ENCODE measurements at regions not wholly inside any gene's neighbourhood (a gene's known extent, or its start where the extent isn't known, plus 50 kb on each side); places are given as distances from the start of the nearest gene placed in this dataset.

DNA sequence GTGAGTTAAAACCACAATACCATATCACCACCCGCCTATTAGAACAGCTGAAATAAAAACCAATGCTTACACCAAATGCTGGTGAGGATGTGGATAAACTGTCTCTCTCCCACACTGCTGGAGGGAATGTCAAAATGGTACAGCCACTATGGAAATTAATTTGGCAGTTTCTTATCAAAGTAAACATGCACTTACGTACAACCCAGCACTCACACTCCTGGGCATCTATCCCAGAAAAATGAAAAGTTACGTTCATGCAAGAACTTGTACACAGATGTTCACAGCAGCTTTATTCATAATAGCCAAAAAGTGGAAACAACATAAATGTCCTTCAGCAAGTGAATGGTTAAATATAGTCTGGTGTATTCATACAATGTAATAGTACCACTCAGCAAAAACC lies 173.2 kb upstream of the MYOCD start:
- no peak overlapping the region for H3K4me3 Mint-ChIP-seq
- peaks cover 22% of the 10 kb centered on the region for H3K4me1 Mint-ChIP-seq
- no peak for TF ChIP-seq GABPB1 (CRISPR knock-in tag; IDR thresholded peaks at IDR 0.05)
- ATAC-seq (no peak), DNase-seq (ENCODE audit: low spot score) (no peak)
- no peaks in the 10 kb centered on the region for H3K9me3 Mint-ChIP-seq
- H3K27me3 Mint-ChIP-seq (ENCODE audit: low read depth) = no peaks in the 10 kb centered on the region; the same call in 1 of the 2 replicates
- H3K36me3 Mint-ChIP-seq = no peaks in the 10 kb centered on the region
- H3K27ac Mint-ChIP-seq = no peak overlapping the region
- POLR2A ChIA-PET = no interaction called here
- CTCF ChIA-PET = no interaction called here

DNA sequence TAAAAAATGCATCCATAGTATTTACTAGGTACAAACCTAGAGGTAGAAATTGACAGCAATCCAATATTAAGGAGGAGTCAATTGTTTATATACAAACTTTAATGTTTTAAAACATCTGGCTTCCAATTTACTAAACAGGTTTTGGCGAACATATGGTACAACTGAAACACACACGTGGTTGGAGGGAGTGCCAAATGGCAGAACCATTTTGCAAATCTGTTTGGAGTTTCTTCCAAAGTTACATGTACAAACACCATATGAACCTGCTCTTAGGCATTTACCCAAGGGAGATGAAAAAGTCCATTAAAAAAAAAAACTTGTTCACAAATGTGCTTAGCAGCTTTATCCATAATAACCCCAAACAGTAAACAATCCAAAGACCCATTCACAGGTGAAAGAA lies 159.8 kb upstream of the MYOCD start:
- no peaks in the 10 kb centered on the region for H3K27me3 Mint-ChIP-seq (ENCODE audit: low read depth)
- ChIA-PET POLR2A (no interaction called here), CTCF (no interaction called here)
- no peaks in the 10 kb centered on the region for H3K9me3 Mint-ChIP-seq
- H3K4me3 Mint-ChIP-seq = no peak overlapping the region
- no peaks in the 10 kb centered on the region for H3K36me3 Mint-ChIP-seq
- H3K4me1 Mint-ChIP-seq = no peaks in the 10 kb centered on the region
- TF ChIP-seq RORB (CRISPR knock-in tag; IDR thresholded peaks at IDR 0.05) (no peak), SMAD4 (CRISPR knock-in tag; IDR thresholded peaks at IDR 0.05) (no peak), TEAD4 (CRISPR knock-in tag; IDR thresholded peaks at IDR 0.05) (no peak), TP53 (CRISPR knock-in tag; IDR thresholded peaks at IDR 0.05) (no peak), CREM (CRISPR knock-in tag; IDR thresholded peaks at IDR 0.05) (no peak), GRHL2 (CRISPR knock-in tag; IDR thresholded peaks at IDR 0.05; ENCODE audit: insufficient replicate concordance, severe bottlenecking) (no peak), ZNF138 (CRISPR knock-in tag; conservative IDR thresholded peaks at IDR 0.05) (no peak), SMAD3 (CRISPR knock-in tag; IDR thresholded peaks at IDR 0.05; ENCODE audit: borderline replicate concordance) (no peak), MXD4 (CRISPR knock-in tag; IDR thresholded peaks at IDR 0.05; ENCODE audit: borderline replicate concordance) (no peak), NFATC4 (CRISPR knock-in tag; IDR thresholded peaks at IDR 0.05) (no peak), ZBTB21 (CRISPR knock-in tag; IDR thresholded peaks at IDR 0.05; ENCODE audit: borderline replicate concordance) (no peak), HMGA2 (CRISPR knock-in tag; IDR thresholded peaks at IDR 0.05) (no peak), ESRRA (CRISPR knock-in tag; IDR thresholded peaks at IDR 0.05; ENCODE audit: borderline replicate concordance) (no peak), NR2C2 (CRISPR knock-in tag; IDR thresholded peaks at IDR 0.05) (no peak), ZNF423 (CRISPR knock-in tag; IDR thresholded peaks at IDR 0.05) (no peak)
- TF ChIP-seq, protein P1, sequence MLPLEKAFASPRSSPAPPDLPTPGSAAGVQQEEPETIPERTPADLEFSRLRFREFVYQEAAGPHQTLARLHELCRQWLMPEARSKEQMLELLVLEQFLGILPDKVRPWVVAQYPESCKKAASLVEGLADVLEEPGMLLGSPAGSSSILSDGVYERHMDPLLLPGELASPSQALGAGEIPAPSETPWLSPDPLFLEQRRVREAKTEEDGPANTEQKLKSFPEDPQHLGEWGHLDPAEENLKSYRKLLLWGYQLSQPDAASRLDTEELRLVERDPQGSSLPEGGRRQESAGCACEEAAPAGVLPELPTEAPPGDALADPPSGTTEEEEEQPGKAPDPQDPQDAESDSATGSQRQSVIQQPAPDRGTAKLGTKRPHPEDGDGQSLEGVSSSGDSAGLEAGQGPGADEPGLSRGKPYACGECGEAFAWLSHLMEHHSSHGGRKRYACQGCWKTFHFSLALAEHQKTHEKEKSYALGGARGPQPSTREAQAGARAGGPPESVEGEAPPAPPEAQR (CRISPR knock-in tag; IDR thresholded peaks at IDR 0.05) = no peak
- TF ChIP-seq, protein P2, sequence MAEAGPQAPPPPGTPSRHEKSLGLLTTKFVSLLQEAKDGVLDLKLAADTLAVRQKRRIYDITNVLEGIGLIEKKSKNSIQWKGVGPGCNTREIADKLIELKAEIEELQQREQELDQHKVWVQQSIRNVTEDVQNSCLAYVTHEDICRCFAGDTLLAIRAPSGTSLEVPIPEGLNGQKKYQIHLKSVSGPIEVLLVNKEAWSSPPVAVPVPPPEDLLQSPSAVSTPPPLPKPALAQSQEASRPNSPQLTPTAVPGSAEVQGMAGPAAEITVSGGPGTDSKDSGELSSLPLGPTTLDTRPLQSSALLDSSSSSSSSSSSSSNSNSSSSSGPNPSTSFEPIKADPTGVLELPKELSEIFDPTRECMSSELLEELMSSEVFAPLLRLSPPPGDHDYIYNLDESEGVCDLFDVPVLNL (CRISPR knock-in tag; IDR thresholded peaks at IDR 0.05; ENCODE audit: borderline replicate concordance, low read depth) = no peak
- TF ChIP-seq, protein P3, sequence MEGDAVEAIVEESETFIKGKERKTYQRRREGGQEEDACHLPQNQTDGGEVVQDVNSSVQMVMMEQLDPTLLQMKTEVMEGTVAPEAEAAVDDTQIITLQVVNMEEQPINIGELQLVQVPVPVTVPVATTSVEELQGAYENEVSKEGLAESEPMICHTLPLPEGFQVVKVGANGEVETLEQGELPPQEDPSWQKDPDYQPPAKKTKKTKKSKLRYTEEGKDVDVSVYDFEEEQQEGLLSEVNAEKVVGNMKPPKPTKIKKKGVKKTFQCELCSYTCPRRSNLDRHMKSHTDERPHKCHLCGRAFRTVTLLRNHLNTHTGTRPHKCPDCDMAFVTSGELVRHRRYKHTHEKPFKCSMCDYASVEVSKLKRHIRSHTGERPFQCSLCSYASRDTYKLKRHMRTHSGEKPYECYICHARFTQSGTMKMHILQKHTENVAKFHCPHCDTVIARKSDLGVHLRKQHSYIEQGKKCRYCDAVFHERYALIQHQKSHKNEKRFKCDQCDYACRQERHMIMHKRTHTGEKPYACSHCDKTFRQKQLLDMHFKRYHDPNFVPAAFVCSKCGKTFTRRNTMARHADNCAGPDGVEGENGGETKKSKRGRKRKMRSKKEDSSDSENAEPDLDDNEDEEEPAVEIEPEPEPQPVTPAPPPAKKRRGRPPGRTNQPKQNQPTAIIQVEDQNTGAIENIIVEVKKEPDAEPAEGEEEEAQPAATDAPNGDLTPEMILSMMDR (IDR thresholded peaks at IDR 0.05) = no peak
- TF ChIP-seq, protein P4, sequence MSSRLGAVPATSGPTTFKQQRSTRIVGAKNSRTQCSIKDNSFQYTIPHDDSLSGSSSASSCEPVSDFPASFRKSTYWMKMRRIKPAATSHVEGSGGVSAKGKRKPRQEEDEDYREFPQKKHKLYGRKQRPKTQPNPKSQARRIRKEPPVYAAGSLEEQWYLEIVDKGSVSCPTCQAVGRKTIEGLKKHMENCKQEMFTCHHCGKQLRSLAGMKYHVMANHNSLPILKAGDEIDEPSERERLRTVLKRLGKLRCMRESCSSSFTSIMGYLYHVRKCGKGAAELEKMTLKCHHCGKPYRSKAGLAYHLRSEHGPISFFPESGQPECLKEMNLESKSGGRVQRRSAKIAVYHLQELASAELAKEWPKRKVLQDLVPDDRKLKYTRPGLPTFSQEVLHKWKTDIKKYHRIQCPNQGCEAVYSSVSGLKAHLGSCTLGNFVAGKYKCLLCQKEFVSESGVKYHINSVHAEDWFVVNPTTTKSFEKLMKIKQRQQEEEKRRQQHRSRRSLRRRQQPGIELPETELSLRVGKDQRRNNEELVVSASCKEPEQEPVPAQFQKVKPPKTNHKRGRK (CRISPR knock-in tag; IDR thresholded peaks at IDR 0.05; ENCODE audit: borderline replicate concordance) = no peak
- TF ChIP-seq, protein P5, sequence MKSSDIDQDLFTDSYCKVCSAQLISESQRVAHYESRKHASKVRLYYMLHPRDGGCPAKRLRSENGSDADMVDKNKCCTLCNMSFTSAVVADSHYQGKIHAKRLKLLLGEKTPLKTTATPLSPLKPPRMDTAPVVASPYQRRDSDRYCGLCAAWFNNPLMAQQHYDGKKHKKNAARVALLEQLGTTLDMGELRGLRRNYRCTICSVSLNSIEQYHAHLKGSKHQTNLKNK (CRISPR knock-in tag; IDR thresholded peaks at IDR 0.05) = no peak
- H3K27ac Mint-ChIP-seq = no peak overlapping the region
- ATAC-seq = no peak
- DNase-seq (ENCODE audit: low spot score) = no peak

Measured in WTC11 (cell line).